H9 (cell line): ENCODE measurements at regions not wholly inside any gene's neighbourhood (a gene's known extent, or its start where the extent isn't known, plus 50 kb on each side); places are given as distances from the start of the nearest gene placed in this dataset.

Experiments
- DNase-seq: peaks from one replicate; pipeline ENCODE4 v3.0.0-alpha.2; 2017
- H2AFZ ChIP-seq: one replicate; pipeline ENCODE4 v1.6.1; 2013; ENCODE audit warnings: mild to moderate bottlenecking, low read length, control low read depth, moderate library complexity
- H2AK5ac ChIP-seq: 2 replicates; pipeline ENCODE4 v1.6.1; 2013; ENCODE audit warnings: low read length, control low read depth, mixed read lengths; ENCODE audit not compliant: insufficient read length
- H2BK120ac ChIP-seq: one replicate; pipeline ENCODE4 v1.6.1; 2013; ENCODE audit warnings: low read depth, mild to moderate bottlenecking, low read length, control low read depth, inconsistent platforms; ENCODE audit not compliant: poor library complexity, severe bottlenecking
- H2BK12ac ChIP-seq: 2 replicates; pipeline ENCODE4 v1.6.1; 2013; ENCODE audit warnings: low read length, control low read depth, mixed read lengths, low read depth; ENCODE audit not compliant: insufficient read length
- H2BK15ac ChIP-seq: 2 replicates; pipeline ENCODE4 v1.6.1; 2013; ENCODE audit warnings: low read depth, low read length, control low read depth
- H2BK20ac ChIP-seq: one replicate; pipeline ENCODE4 v1.6.1; 2013; ENCODE audit warnings: low read depth, mild to moderate bottlenecking, low read length, control low read depth, inconsistent platforms; ENCODE audit not compliant: poor library complexity, severe bottlenecking
- H2BK5ac ChIP-seq: 2 replicates; pipeline ENCODE4 v1.6.1; 2013; ENCODE audit warnings: low read length, control low read depth, mixed read lengths; ENCODE audit not compliant: insufficient read length
- H3K14ac ChIP-seq: 2 replicates; pipeline ENCODE4 v1.6.1; 2013; ENCODE audit warnings: low read length, control low read depth; ENCODE audit not compliant: insufficient read depth
- H3K18ac ChIP-seq: 2 replicates; pipeline ENCODE4 v1.6.1; 2013; ENCODE audit warnings: low read depth, mild to moderate bottlenecking, mixed read lengths, low read length, control low read depth; ENCODE audit not compliant: insufficient read length
- H3K23ac ChIP-seq: 2 replicates; pipeline ENCODE4 v1.6.1; 2013; ENCODE audit warnings: low read length, control low read depth, mixed read lengths, low read depth; ENCODE audit not compliant: insufficient read length
- H3K23me2 ChIP-seq: 2 replicates; pipeline ENCODE4 v1.6.1; 2013; ENCODE audit warnings: low read depth, mild to moderate bottlenecking, mixed read lengths, low read length, control low read depth; ENCODE audit not compliant: insufficient read length, poor library complexity, severe bottlenecking
- H3K27ac ChIP-seq: 2 replicates; pipeline ENCODE4 v1.5.1; 2013; ENCODE audit warnings: low read length, control low read depth, mixed read lengths, low read depth; ENCODE audit not compliant: insufficient read length
- H3K27me3 ChIP-seq: 2 replicates; pipeline ENCODE4 v1.6.1; 2013; ENCODE audit warnings: low read length, control low read depth, inconsistent platforms; ENCODE audit not compliant: insufficient read depth
- H3K4ac ChIP-seq: 2 replicates; pipeline ENCODE4 v1.6.1; 2013; ENCODE audit warnings: low read depth, mild to moderate bottlenecking, control low read depth, inconsistent platforms, low read length, moderate library complexity
- H3K4me1 ChIP-seq: 2 replicates; pipeline ENCODE4 v1.6.1; 2013; ENCODE audit warnings: low read length, control low read depth, inconsistent platforms; ENCODE audit not compliant: insufficient read depth
- H3K4me2 ChIP-seq: 2 replicates; pipeline ENCODE4 v1.6.1; 2013; ENCODE audit warnings: low read length, control low read depth, mixed read lengths; ENCODE audit not compliant: insufficient read length, insufficient read depth
- H3K56ac ChIP-seq: 2 replicates; pipeline ENCODE4 v1.6.1; 2013; ENCODE audit warnings: low read depth, mild to moderate bottlenecking, mixed read lengths, low read length, control low read depth; ENCODE audit not compliant: insufficient read length
- H3K79me1 ChIP-seq: 2 replicates; pipeline ENCODE4 v1.6.1; 2013; ENCODE audit warnings: low read depth, mild to moderate bottlenecking, moderate library complexity, low read length, control low read depth, inconsistent platforms; ENCODE audit not compliant: insufficient read depth, poor library complexity, severe bottlenecking
- H3K79me2 ChIP-seq: 2 replicates; pipeline ENCODE4 v1.6.1; 2013; ENCODE audit warnings: low read length, control low read depth, inconsistent platforms; ENCODE audit not compliant: insufficient read depth
- H3K9ac ChIP-seq: 2 replicates; pipeline ENCODE4 v1.6.1; 2013; ENCODE audit warnings: low read length, control low read depth, mixed read lengths; ENCODE audit not compliant: insufficient read length; ENCODE audit errors: extremely low read depth
- H3K9me3 ChIP-seq: one replicate; pipeline ENCODE4 v1.6.1; 2013; ENCODE audit warnings: low read depth, low read length, inconsistent platforms; ENCODE audit not compliant: control insufficient read depth
- H3T11ph ChIP-seq: one replicate; pipeline ENCODE4 v1.6.1; 2013; ENCODE audit warnings: mild to moderate bottlenecking, low read length, control low read depth, inconsistent platforms
- H4K20me1 ChIP-seq: one replicate; pipeline ENCODE4 v1.6.1; 2013; ENCODE audit not compliant: control insufficient read depth, insufficient read length, insufficient read depth
- H4K5ac ChIP-seq: 2 replicates; pipeline ENCODE4 v1.6.1; 2013; ENCODE audit warnings: low read depth, mild to moderate bottlenecking, mixed read lengths, low read length, control low read depth; ENCODE audit not compliant: insufficient read length
- H4K8ac ChIP-seq: replicated peaks from 2 replicates; pipeline ENCODE4 v1.6.1; 2013; ENCODE audit warnings: low read length, control low read depth, mixed read lengths, low read depth; ENCODE audit not compliant: insufficient read length
- H4K91ac ChIP-seq: 2 replicates; pipeline ENCODE4 v1.6.1; 2013; ENCODE audit warnings: low read depth, mild to moderate bottlenecking, moderate library complexity, mixed read lengths, low read length, control low read depth; ENCODE audit not compliant: insufficient read length
- H3K27ac Mint-ChIP-seq, 3 experiments: 2 replicates in 2 of 3; 3 replicates in 1 of 3; pipeline ENCODE4 v1.8.0; 2020 to 2021; ENCODE audit warnings: mixed read lengths in 3 of 3, mild to moderate bottlenecking in 1 of 3, moderate library complexity in 1 of 3
- H3K27me3 Mint-ChIP-seq: 2 replicates; pipeline ENCODE4 v1.8.0; 2021; ENCODE audit warnings: low read depth, mild to moderate bottlenecking, moderate library complexity, mixed read lengths
- H3K36me3 Mint-ChIP-seq, 3 experiments: 2 replicates in 2 of 3; 3 replicates in 1 of 3; pipeline ENCODE4 v1.8.0; 2020 to 2021; ENCODE audit warnings: low read depth in 3 of 3, mixed read lengths in 3 of 3; ENCODE audit not compliant: insufficient read depth in 1 of 3
- H3K4me1 Mint-ChIP-seq, 2 experiments: 2 replicates each; pipeline ENCODE4 v1.8.0; 2020; ENCODE audit warnings: mixed read lengths in 2 of 2
- H3K4me3 Mint-ChIP-seq, 2 experiments: 2 replicates in 1 of 2; 3 replicates in 1 of 2; pipeline ENCODE4 v1.8.0; 2020 to 2021; ENCODE audit warnings: mild to moderate bottlenecking in 2 of 2, mixed read lengths in 2 of 2, moderate library complexity in 1 of 2
- H3K9me3 Mint-ChIP-seq, 2 experiments: 2 replicates in 1 of 2; 3 replicates in 1 of 2; pipeline ENCODE4 v1.8.0; 2020; ENCODE audit warnings: mild to moderate bottlenecking in 2 of 2, mixed read lengths in 2 of 2, moderate library complexity in 1 of 2
- WGBS: extraction: QIAGEN DNeasy Blood & Tissue Kit; methylation state at CpG from one replicate; pipeline ENCODE4 v1.1.7; 2013; ENCODE audit warnings: missing lambda C conversion rate, low lambda C conversion rate, mixed read lengths; ENCODE audit not compliant: insufficient read length; ENCODE audit errors: extremely low coverage; 5-methylcytosine and 5-hydroxymethylcytosine counted together
- TF ChIP-seq, protein P1 (sequence below): fragments of 200-600 bp; sonication (generic); conservative IDR thresholded peaks from 3 replicates; pipeline ENCODE4 v1.8.0; 2021; ENCODE audit warnings: antibody characterized with exemption, mild to moderate bottlenecking

DNA sequence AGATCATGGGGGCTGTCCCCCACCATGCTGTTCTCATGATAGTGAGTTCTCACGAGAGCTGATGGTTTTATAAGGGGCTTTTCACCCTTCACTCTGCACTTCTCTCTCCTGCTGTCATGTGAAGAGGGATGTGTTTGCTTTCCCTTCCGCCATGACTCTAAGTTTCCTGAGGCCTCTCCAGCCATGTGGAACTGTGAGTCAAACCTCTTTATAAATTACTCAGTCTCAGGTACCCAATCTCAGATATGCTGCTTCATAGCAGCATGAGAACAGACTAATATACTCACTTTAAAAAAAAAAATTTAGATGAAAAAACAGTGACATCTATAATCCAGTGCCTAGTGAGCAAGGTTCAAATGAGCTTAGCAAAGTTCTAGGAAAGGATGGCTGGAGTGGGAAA lies 135.1 kb upstream of the RAB4A start:
- no peak overlapping the region for H3K27ac Mint-ChIP-seq
- no peak overlapping the region for H3T11ph ChIP-seq
- no peaks in the 10 kb centered on the region for H3K4me1 ChIP-seq
- H3K4me2 ChIP-seq: no peak overlapping the region
- WGBS: no CpG with 5 or more reads among the region's 2 CpGs
- no peak for DNase-seq
- H4K20me1 ChIP-seq: no peaks in the 10 kb centered on the region
- no peaks in the 10 kb centered on the region for H3K23me2 ChIP-seq
- H4K8ac ChIP-seq: no peak overlapping the region
- H3K27ac ChIP-seq: no peak overlapping the region
- H3K18ac ChIP-seq: no peak overlapping the region
- H2BK12ac ChIP-seq: no peak overlapping the region
- H3K36me3 Mint-ChIP-seq: peaks cover 18 to 24% (median 21%) of the 10 kb centered on the region in 3 experiments
- no peaks in the 10 kb centered on the region for H3K79me1 ChIP-seq
- peaks cover 28 to 30% of the 10 kb centered on the region in 2 experiments for H3K9me3 Mint-ChIP-seq
- no peak overlapping the region for H3K4ac ChIP-seq
- H3K14ac ChIP-seq: no peak overlapping the region
- H3K9me3 ChIP-seq: peaks cover 5% of the 10 kb centered on the region
- no peak overlapping the region for H3K23ac ChIP-seq
- no peak overlapping the region for H4K91ac ChIP-seq
- H3K27me3 ChIP-seq: no peaks in the 10 kb centered on the region
- H3K79me2 ChIP-seq: no peaks in the 10 kb centered on the region
- H2AK5ac ChIP-seq: no peak overlapping the region
- H2AFZ ChIP-seq: no peak overlapping the region
- H2BK120ac ChIP-seq: no peak overlapping the region
- no peak overlapping the region for H4K5ac ChIP-seq
- H3K27me3 Mint-ChIP-seq: peaks cover 14% of the 10 kb centered on the region
- H2BK15ac ChIP-seq: no peak overlapping the region
- H3K56ac ChIP-seq: no peak overlapping the region
- TF ChIP-seq, protein P1, sequence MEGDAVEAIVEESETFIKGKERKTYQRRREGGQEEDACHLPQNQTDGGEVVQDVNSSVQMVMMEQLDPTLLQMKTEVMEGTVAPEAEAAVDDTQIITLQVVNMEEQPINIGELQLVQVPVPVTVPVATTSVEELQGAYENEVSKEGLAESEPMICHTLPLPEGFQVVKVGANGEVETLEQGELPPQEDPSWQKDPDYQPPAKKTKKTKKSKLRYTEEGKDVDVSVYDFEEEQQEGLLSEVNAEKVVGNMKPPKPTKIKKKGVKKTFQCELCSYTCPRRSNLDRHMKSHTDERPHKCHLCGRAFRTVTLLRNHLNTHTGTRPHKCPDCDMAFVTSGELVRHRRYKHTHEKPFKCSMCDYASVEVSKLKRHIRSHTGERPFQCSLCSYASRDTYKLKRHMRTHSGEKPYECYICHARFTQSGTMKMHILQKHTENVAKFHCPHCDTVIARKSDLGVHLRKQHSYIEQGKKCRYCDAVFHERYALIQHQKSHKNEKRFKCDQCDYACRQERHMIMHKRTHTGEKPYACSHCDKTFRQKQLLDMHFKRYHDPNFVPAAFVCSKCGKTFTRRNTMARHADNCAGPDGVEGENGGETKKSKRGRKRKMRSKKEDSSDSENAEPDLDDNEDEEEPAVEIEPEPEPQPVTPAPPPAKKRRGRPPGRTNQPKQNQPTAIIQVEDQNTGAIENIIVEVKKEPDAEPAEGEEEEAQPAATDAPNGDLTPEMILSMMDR: no peak
- no peak overlapping the region for H3K4me3 Mint-ChIP-seq
- H2BK20ac ChIP-seq: no peak overlapping the region
- peaks cover 3 to 4% of the 10 kb centered on the region in 2 experiments for H3K4me1 Mint-ChIP-seq
- H3K9ac ChIP-seq: no peak overlapping the region
- no peak overlapping the region for H2BK5ac ChIP-seq
